ENCODE measurements at regions not wholly inside any gene's neighbourhood (a gene's known extent, or its start where the extent isn't known, plus 50 kb on each side); places are given as distances from the start of the nearest gene placed in this dataset.
"Not testable (repeated sequence)": the region's sequence is repeated elsewhere in the genome, so short reads cannot be mapped to it uniquely, and the experiment has no call there.

GRCh38 chr9:81424431-81424830 is 264.9 kb downstream of the TLE1 start:
- DNase-seq: no peak

GRCh38 chr9:81423589-81424326 is 265.6 kb downstream of the TLE1 start:
- peak; percentile 87 for DNase-seq

- DNase-seq: not testable (repeated sequence)
Observed at GRCh38 chr9:81421090-81421489, 268.3 kb downstream of the TLE1 start.

- no peak for DNase-seq
Observed at GRCh38 chr9:81420024-81420423, 269.3 kb downstream of the TLE1 start.

GRCh38 chr9:81417941-81418340 is 271.4 kb downstream of the TLE1 start:
- DNase-seq: no peak

- no peak for DNase-seq
Observed at GRCh38 chr9:81417299-81417675, 272.1 kb downstream of the TLE1 start.

- DNase-seq: no peak
Observed at GRCh38 chr9:81416476-81417298, 272.7 kb downstream of the TLE1 start.

- DNase-seq: no peak
Observed at GRCh38 chr9:81414836-81415235, 274.5 kb downstream of the TLE1 start.

- no peak for DNase-seq
Observed at GRCh38 chr9:81411961-81412360, 277.4 kb downstream of the TLE1 start.

- DNase-seq: no peak
Observed at GRCh38 chr9:81410201-81410600, 279.1 kb downstream of the TLE1 start.

- peak; percentile 95 for DNase-seq
Observed at GRCh38 chr9:81408951-81409350, 280.4 kb downstream of the TLE1 start.

- no peak for DNase-seq
Observed at GRCh38 chr9:81404931-81405598, 284.3 kb downstream of the TLE1 start.

- DNase-seq: no peak
Observed at GRCh38 chr9:81397481-81398381, 291.6 kb downstream of the TLE1 start.

GRCh38 chr9:81396528-81396927 is 292.8 kb downstream of the TLE1 start:
- no peak for DNase-seq

- no peak for DNase-seq
Observed at GRCh38 chr9:81395676-81396054, 293.7 kb downstream of the TLE1 start.

GRCh38 chr9:81394881-81395675 is 294.3 kb downstream of the TLE1 start:
- no peak for DNase-seq

- no peak for DNase-seq
Observed at GRCh38 chr9:81393985-81394811, 295.1 kb downstream of the TLE1 start.

- DNase-seq: no peak
Observed at GRCh38 chr9:81391457-81391825, 297.9 kb downstream of the TLE1 start.

- no peak for DNase-seq
Observed at GRCh38 chr9:81390792-81391456, 298.4 kb downstream of the TLE1 start.

GRCh38 chr9:81389569-81389993 is 299.8 kb downstream of the TLE1 start:
- DNase-seq: no peak

Measured in MV-4-11 (cell line).